Transverse colon (tissue), 4 donors: ENCODE measurements at regions not wholly inside any gene's neighbourhood (a gene's known extent, or its start where the extent isn't known, plus 50 kb on each side); places are given as distances from the start of the nearest gene placed in this dataset.

Experiments
- DNase-seq: peaks from one replicate; pipeline ENCODE4 v3.0.0-alpha.2; 2019
- H3K27ac ChIP-seq, 4 donors: fragments of 200-600 bp; sonication (generic); 2 replicates each; pipeline ENCODE4 v1.5.1; 2016 to 2018; ENCODE audit warnings: inconsistent platforms in 4 of 4
- H3K27me3 ChIP-seq: fragments of 200-600 bp; sonication (generic); 2 replicates; pipeline ENCODE4 v1.5.1; 2017; ENCODE audit warnings: inconsistent platforms
- H3K36me3 ChIP-seq, 4 donors: fragments of 200-600 bp; sonication (generic); 2 replicates each; pipeline ENCODE4 v1.5.1; 2017 to 2019; ENCODE audit warnings: inconsistent platforms in 4 of 4
- H3K4me1 ChIP-seq, 4 donors: fragments of 200-600 bp; sonication (generic); 2 replicates each; pipeline ENCODE4 v1.5.1; 2017 to 2020; ENCODE audit warnings: inconsistent platforms in 4 of 4
- H3K4me3 ChIP-seq, 4 donors: fragments of 200-600 bp; sonication (generic); 1 replicate in 1 of 4; 2 replicates in 3 of 4; pipeline versions ENCODE4 v1.5.1 to v1.6.1; 2017 to 2019; ENCODE audit warnings: inconsistent platforms in 4 of 4
- H3K9me3 ChIP-seq, 2 donors: fragments of 200-600 bp; sonication (generic); 2 replicates each; pipeline ENCODE4 v1.5.1; 2017 to 2019; ENCODE audit warnings: inconsistent platforms in 2 of 2
- CTCF ChIP-seq, 5 experiments: fragments of 200-600 bp in 3 of 5; fragments of 450-650 bp in 2 of 5; sonication (generic) in 3 of 5; IDR thresholded peaks; 1 replicate in 2 of 5; 2 replicates in 3 of 5; pipeline ENCODE4 v1.5.1; 2016 to 2017; ENCODE audit warnings: antibody characterized with exemption in 5 of 5, inconsistent platforms in 3 of 5, mild to moderate bottlenecking in 2 of 5, moderate library complexity in 1 of 5
- EP300 ChIP-seq: sonication (generic); formaldehyde crosslinking; IDR thresholded peaks from one replicate; pipeline ENCODE4 v1.6.1; 2017; ENCODE audit warnings: antibody characterized with exemption, low read depth
- POLR2A ChIP-seq: fragments of 450-650 bp; IDR thresholded peaks from one replicate; pipeline ENCODE4 v1.6.1; 2016; ENCODE audit warnings: antibody characterized with exemption, mild to moderate bottlenecking, moderate library complexity
- POLR2AphosphoS5 ChIP-seq, 3 donors: sonication (generic); formaldehyde crosslinking; IDR thresholded peaks; one replicate each; pipeline ENCODE4 v1.6.1; 2016; ENCODE audit warnings: antibody characterized with exemption in 3 of 3
- WGBS, 2 donors: methylation state at CpG; one replicate each; pipeline ENCODE4 v1.1.5; 2018; ENCODE audit warnings: low coverage in 1 of 2; 5-methylcytosine and 5-hydroxymethylcytosine counted together
- in situ Hi-C, 4 donors: fragments of 200-750 bp; cut with MboI; loops; one replicate each; pipeline versions ENCODE4 v1.15.0 to v1.15.1; 2017; ENCODE audit warnings: low sequenced_read_pairs in 3 of 4, low pct_ligation_motif_present in 1 of 4, low pct_unique_long_range_greater_than_20kb in 1 of 4
- intact Hi-C: fragments of 100-400 bp; cut with DNase I; formaldehyde crosslinking; loops from one replicate; pipeline ENCODE4 v1.15.1; 2023; ENCODE audit warnings: low total_unique reads

- WGBS, 2 donors, result 54 to 59% methylated on average over 6 of the region's 6 CpGs
Measured at GRCh38 chr13:59442944-59443486, 720.7 kb downstream of the DIAPH3 start.

GRCh38 chr13:59444210-59444857, 719.4 kb downstream of the DIAPH3 start:
- no peak for TF ChIP-seq POLR2AphosphoS5 (IDR thresholded peaks at IDR 0.05)
- TF ChIP-seq CTCF (IDR thresholded peaks at IDR 0.05), result no peak
- TF ChIP-seq POLR2A, result no peak
- TF ChIP-seq EP300, result no peak
- Histone ChIP-seq H3K4me1 (no peaks in the 10 kb centered on the region), H3K27ac (no peak overlapping the region), H3K36me3 (no peaks in the 10 kb centered on the region), H3K27me3 (no peaks in the 10 kb centered on the region), H3K9me3 (no peaks in the 10 kb centered on the region), H3K4me3 (no peak overlapping the region)
- DNase-seq, result no peak
- 74 to 86% methylated on average over 1 to 6 of the region's 6 CpGs for WGBS, 2 donors
- in situ Hi-C loops, result no loop called here
- intact Hi-C loops, result no loop called here

More at GRCh38 chr13:59442944-59443486, 720.7 kb downstream of the DIAPH3 start:
- no peak overlapping the region for H3K4me3 ChIP-seq
- no peaks in the 10 kb centered on the region for H3K9me3 ChIP-seq
- DNase-seq, result no peak
- no peaks in the 10 kb centered on the region for H3K4me1 ChIP-seq
- H3K36me3 ChIP-seq, result no peaks in the 10 kb centered on the region
- intact Hi-C loops, result no loop called here
- in situ Hi-C loops, result no loop called here
- TF ChIP-seq POLR2AphosphoS5 (IDR thresholded peaks at IDR 0.05) (no peak), POLR2A (no peak), CTCF (IDR thresholded peaks at IDR 0.05) (no peak), EP300 (no peak)
- no peak overlapping the region for H3K27ac ChIP-seq
- no peaks in the 10 kb centered on the region for H3K27me3 ChIP-seq

GRCh38 chr13:59445812-59446211, 717.9 kb downstream of the DIAPH3 start:
- intact Hi-C loops, result no loop called here
- Histone ChIP-seq H3K4me1 (no peaks in the 10 kb centered on the region), H3K27ac (no peak overlapping the region), H3K4me3 (no peak overlapping the region), H3K9me3 (no peaks in the 10 kb centered on the region), H3K27me3 (no peaks in the 10 kb centered on the region), H3K36me3 (no peaks in the 10 kb centered on the region)
- 60 to 73% methylated on average over 2 of the region's 2 CpGs for WGBS, 2 donors
- TF ChIP-seq POLR2AphosphoS5 (IDR thresholded peaks at IDR 0.05), result no peak
- TF ChIP-seq CTCF (IDR thresholded peaks at IDR 0.05), result no peak
- no peak for TF ChIP-seq POLR2A
- TF ChIP-seq EP300, result no peak
- in situ Hi-C loops, result no loop called here
- DNase-seq, result no peak

GRCh38 chr13:59446391-59446790, 717.3 kb downstream of the DIAPH3 start:
- in situ Hi-C loops, result no loop called here
- 90 to 93% methylated on average over 5 of the region's 5 CpGs for WGBS, 2 donors

More at GRCh38 chr13:59446391-59446790, 717.3 kb downstream of the DIAPH3 start:
- H3K36me3 ChIP-seq, result no peaks in the 10 kb centered on the region
- intact Hi-C loops, result no loop called here
- H3K27me3 ChIP-seq, result no peaks in the 10 kb centered on the region
- H3K9me3 ChIP-seq, result no peaks in the 10 kb centered on the region
- no peak for DNase-seq
- no peaks in the 10 kb centered on the region for H3K4me1 ChIP-seq
- TF ChIP-seq CTCF (IDR thresholded peaks at IDR 0.05) (no peak), POLR2A (no peak), EP300 (no peak)
- H3K27ac ChIP-seq, result no peak overlapping the region
- H3K4me3 ChIP-seq, result no peak overlapping the region
